HG03354 (cell line): ENCODE measurements at regions not wholly inside any gene's neighbourhood (a gene's known extent, or its start where the extent isn't known, plus 50 kb on each side); places are given as distances from the start of the nearest gene placed in this dataset.

ENCODE experiments used
- ATAC-seq: cut with Tn5 transposase; IDR thresholded peaks from one replicate; pipeline ENCODE4 v1.9.1; 2021; ENCODE audit warnings: mild to moderate bottlenecking; ENCODE audit not compliant: unreplicated experiment, poor library complexity, severe bottlenecking

DNA sequence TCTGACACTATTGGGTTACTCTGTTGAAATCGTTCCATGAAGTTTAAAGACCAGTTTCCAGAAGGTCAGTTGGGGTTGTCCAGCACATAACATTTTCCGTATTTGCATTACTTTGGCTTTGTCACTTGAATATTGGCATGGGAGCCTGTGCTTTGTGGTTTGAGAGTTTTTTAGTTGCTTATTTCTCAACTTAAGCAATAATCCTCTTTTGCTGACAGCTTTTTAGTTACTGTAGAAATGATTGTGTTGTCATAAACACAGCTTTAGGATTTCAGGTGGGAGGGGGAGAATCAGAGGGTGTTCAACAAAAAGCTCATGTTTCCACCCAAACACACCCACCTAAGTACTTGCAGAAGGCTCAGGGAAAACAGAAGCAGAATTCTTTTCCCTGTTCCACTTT, 210.7 kb upstream of the TLL1 start:
- no peak for ATAC-seq

- no peak for ATAC-seq
Observed at GRCh38 chr4:165663411-165663810, 209.6 kb upstream of the TLL1 start.

GRCh38 chr4:165666836-165667235, 206.2 kb upstream of the TLL1 start:
- no peak for ATAC-seq

- no peak for ATAC-seq
Observed at GRCh38 chr4:165667969-165668368, 205.1 kb upstream of the TLL1 start.

- no peak for ATAC-seq
Observed at GRCh38 chr4:165668694-165669093, 204.3 kb upstream of the TLL1 start.

DNA sequence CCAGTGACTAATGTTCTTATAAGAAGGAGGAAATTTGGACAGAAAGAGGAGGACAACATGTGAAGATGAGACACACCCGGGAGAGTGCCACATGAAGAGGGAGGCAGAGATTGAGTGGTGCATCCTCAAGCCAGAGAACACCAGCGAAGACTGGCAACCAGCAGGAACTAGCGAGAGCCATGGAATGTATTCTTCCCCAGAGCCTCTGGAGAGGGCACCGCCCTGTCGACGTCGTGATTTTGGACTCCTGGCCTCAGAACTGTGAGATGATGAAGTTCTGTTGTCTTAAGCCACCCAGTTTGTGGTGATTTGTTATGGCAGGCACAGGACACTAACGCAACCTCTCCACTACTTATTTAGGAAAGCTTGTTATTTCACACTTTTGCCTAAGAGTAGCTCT, 196.0 kb upstream of the TLL1 start:
- ATAC-seq: no peak

DNA sequence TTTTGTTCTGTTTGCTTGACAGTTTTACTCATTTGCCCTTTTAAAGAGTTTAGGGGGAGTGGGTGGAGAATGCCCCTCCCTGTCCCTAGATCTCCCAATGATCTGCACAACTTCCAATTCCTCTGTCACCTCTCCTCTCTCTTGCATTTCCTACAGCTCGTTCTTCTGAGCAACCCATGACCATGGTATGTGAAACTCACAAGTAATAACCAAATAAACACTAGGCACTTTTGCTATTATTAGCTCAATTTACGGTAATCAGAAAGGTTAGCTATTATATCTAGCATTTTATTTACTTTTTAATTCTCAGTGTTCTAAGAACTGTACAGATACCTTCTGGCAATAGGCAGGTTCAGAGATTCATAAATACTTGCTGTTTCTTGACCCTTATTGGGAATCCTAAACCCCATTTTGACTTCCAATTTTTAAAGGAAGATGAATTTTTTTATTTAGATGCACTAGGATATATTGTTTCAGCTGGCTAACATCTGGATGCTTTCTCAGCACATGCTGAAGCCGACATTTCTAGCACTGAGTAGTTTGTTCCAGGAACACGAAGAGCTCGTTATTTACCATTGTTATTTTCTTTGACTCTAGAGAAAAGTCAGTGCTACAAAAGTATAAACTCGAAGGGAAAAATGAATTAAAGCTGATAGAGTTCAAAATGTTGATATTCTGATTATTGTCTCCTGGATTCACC, 194.7 kb upstream of the TLL1 start:
- ATAC-seq: no peak

DNA sequence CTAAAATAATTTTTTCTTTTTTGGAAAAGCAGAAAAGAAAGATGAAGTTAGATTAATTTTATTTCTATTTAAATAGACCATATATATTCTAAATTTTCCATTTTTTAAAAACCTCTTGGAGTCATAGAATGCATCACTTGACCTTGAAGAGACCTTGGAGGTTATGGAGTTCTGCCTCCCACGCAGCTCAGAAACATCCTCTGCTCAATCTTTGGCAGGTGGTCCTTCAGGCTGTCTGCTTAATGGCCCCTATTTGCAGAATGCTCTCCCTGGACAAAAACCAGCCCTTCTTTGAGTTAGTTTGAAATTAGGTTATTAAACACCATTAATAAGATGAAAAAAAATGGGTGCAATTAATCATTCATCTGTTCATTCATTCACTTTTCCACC, 194.1 kb upstream of the TLL1 start:
- no peak for ATAC-seq

DNA sequence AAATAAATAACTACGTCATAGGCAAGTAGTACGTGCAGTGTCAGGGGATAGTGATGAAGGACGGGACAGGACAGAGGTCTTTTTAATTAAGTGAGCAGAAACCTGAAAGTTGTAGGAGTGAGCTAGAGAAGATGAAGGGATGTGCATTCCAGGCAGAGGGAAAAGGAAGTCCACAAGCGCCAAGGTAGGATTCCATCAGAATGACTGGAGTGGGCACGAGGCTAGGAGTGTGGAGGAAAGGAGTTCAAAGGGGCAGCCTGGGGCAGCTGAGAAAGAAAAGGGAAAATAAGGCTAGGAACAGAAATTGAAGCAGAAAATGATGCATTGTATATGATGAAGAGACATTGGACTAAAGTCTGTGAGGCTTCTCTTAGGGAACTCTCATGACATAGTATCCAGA, 192.2 kb upstream of the TLL1 start:
- ATAC-seq: no peak

GRCh38 chr4:165682611-165683010, 190.4 kb upstream of the TLL1 start:
- ATAC-seq: no peak

GRCh38 chr4:165684177-165684805, 188.7 kb upstream of the TLL1 start:
- no peak for ATAC-seq

DNA sequence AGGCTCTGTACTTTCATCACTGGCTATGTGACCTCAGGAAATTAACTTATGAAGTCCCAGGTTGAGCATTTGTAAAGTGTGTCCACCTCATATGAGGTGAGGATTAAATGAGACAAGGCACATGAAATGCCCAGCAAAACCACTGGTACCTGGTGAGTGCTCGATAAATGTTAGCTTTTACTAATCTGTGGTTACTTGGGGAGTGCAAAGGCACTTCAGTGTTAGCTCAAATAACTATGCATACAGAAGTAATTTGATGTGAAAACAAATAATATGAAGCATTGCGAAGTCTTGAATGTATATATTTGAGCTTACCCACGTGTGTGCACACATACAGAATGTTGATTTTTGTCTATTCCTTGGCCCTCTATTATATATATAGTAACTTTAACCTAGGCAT, 186.3 kb upstream of the TLL1 start:
- ATAC-seq: no peak

DNA sequence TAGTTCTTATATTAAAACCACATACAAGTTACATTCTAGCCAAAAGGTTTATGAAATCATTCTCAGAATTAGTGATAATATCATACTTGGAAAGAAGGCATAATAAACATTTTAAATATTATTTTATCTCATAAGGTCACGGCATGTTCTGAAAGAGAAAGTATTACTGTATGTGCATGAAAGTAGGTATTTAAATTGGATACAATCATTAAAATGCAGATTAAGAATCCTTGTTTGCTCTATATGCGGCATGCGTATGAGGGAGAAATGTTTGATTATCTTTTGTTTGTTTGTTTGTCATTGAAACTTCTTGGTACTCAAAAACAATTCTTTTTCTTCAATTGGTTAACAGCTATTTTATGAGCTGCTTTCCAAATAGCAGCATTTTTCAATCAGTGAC, 183.9 kb upstream of the TLL1 start:
- no peak for ATAC-seq

DNA sequence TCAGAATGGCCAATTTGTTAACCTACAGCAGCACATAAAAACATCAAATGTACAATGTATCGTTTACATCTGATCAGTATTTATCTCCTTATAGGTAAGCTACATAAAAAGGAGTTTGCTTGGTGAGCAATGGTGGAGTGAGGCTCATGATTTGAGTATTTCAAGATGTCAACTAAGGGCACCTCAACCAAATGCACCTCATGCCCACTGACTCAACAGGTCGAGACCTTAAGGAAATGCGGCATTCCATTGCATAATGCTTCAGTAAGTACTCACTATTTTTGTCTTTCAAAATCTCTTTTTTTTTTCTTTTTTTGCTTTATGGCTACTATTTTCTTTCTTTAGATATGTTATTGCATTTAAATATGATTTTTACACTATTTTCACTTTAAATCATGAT, 181.0 kb upstream of the TLL1 start:
- no peak for ATAC-seq

- no peak for ATAC-seq
Observed at GRCh38 chr4:165698272-165698671, 174.8 kb upstream of the TLL1 start.

- ATAC-seq: no peak
Observed at GRCh38 chr4:165699055-165699454, 174.0 kb upstream of the TLL1 start.

- peak; percentile 65 for ATAC-seq
Observed at GRCh38 chr4:165700855-165701254, 172.2 kb upstream of the TLL1 start.

DNA sequence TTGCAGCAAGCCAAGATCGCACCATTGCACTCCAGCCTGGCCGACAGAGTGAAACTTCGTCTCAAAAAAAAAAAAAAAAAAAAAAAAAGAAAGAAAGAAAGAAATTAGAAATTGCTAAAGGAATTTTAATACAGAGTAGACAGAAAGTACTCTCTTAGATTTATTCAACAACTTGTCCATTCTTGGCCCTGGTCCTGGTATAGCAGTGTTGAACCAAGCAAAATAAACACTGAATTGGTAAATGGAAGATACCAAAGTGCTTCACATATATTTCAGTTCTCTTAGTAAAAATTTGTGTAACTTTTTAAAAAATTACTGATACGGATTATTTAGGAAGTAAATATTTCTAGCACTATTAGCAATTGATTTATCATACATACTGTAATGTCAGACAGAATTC, 165.9 kb upstream of the TLL1 start:
- ATAC-seq: no peak

DNA sequence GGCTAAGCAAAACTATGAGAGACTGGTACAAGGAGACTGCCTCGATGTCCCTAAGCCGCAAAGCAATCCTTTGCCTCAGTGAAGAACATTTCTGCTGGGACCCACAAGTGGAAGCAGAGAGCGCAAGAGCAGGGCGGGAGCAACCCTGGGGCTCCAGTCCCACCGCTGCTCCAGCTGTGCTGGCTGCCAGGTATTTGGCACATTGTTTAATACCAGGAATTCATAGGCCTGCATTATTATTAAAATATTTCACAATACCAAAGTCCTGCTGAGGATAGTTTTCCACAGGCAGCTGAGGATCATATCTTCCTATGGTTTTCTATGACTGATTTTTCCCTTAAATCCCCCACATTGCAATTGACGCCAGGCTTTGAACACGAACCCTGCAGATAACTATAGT, 163.5 kb upstream of the TLL1 start:
- ATAC-seq: no peak

DNA sequence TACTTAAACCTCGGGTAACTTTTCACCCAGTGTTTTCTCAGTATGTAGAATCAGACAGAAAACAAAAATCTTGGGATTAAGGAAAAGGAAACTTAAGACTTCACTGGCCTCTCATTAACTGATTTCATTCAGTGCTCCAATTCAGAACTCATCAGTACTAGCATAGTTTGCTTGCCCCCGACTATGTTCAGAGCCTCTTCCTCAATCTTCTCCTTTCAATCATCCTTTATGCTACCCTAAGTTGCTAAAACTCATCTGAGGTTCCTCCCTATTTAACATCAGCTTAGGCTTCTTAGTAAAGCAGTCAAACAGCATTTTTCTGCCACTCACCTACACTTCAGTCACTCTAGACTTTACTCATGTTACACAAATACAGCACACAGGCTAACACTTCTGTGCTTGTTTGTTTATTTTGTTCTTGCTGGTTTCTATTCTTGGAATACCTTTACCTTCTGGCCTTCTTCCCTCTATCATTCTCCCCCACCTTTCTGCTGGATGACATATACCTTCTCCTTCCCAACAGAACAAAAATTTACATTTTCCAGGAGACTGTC, 163.0 kb upstream of the TLL1 start:
- ATAC-seq: no peak

DNA sequence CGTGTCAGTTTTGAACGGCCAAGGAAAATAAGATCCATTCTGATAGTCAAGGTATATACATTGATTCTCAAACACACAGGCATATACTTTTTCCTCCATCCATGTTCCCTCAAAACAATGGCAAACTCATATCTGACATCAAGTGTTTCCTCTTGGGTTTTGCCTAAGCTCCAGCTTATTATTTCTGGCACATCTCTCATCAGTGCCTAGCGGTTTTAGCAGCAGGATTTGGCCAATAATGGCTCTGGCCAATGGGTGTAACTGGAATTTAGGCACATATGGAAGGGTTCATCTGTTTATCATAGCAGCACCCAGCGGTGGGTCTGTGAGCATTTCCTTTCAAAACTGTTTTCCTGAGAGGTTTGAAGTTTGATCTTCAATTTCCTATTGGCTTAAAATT, 161.6 kb upstream of the TLL1 start:
- no peak for ATAC-seq

GRCh38 chr4:165711912-165712311, 161.1 kb upstream of the TLL1 start:
- no peak for ATAC-seq
